Left renal cortex interstitium (tissue), 4 donors: ENCODE measurements at regions not wholly inside any gene's neighbourhood (a gene's known extent, or its start where the extent isn't known, plus 50 kb on each side); places are given as distances from the start of the nearest gene placed in this dataset.
"Not testable (repeated sequence)": the region's sequence is repeated elsewhere in the genome, so short reads cannot be mapped to it uniquely, and the experiment has no call there.

Experiments
- DNase-seq, 4 donors: peaks; one replicate each; pipeline ENCODE4 v3.0.0-alpha.2; 2013; ENCODE audit warnings: low read depth in 4 of 4, low spot score in 2 of 4, missing footprints in 1 of 4

DNA sequence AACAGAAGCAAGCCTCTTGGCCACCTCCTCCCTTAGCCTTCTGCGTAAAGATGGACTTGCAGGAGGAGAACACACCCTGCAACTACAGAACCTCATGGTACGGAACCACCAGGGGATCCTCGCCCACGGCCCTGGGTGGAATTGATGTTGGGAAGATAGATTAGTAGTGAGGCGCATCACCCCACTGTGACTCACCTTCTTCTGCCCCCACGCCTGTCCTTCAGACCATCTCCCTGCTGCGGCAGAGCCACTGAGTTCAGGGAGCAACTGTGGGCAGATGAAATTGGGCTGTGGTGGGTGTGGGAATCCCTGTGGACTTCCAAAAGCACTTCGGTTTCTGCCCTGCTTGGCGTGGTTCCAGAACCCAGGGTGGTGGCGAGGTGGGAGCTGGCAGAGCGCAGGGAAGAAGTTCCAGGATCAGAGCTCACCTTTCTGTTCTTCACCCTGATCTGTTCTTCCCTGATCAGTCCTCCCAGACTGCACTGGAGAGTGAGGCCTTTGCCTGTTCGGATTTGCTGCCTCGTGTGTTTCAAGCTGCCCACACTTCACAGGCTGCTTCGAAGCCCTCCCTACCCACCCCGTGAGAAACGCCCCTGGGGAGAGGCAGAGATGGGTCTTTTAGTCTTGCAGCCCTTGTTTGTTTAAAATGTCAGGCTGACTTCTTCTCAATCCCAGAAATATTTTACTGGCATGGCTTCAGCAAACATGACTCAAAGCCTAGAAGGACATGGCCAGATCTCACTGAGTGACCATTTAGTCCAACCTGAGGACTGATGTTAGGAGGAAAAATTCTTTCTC lies 92.8 kb upstream of the MLN start:
- DNase-seq: no peak

GRCh38 chr6:33895988-33896387 lies 92.2 kb upstream of the MLN start:
- DNase-seq: no peak

GRCh38 chr6:33895296-33895695 lies 91.5 kb upstream of the MLN start:
- no peak for DNase-seq

DNA sequence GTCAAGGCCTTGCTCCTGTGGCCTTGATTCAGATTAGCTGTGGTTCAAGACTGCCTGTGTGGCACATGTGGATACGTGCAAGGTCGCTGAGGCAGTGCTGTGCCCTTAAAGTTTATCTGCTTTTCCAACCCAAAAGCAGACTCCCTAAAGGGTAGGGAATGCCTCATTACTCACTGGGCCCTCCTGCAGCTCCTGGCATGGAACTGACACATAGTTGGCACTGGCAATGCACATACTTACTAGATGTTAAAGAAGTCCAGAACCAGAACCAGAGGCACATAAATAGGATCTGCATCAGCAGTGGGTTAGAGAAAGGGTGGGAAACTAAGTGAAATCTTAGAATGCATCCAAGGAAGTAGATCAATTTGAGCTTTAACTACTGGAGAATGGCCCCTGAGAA lies 90.6 kb upstream of the MLN start:
- DNase-seq: no peak

GRCh38 chr6:33892581-33893346 lies 89.0 kb upstream of the MLN start:
- DNase-seq: no peak

DNA sequence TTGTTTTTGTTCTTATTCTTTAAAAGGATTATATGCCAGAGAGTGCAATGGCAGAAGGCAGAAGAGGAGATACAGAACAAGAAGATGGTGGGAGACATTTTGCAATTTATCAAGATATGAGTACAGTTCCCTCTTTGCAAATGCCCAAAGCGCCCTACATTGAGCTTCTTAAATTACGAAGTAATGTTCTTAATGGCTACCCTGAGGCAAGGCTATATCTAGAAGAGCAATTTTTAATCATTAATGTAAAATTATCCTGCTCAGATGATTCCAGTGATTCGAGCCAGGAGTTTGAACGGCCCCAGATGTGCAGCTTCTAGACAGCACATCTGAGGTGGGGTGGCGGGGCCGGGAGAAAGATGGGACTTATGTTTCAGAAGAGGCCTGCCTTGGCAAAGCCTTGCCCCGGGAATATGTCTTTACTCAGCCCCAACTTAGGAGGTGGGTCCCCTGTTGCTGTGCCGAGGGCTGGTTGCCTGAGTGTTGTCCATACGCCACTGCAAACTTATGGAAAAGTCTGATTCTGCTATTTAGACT lies 84.9 kb upstream of the MLN start:
- no peak for DNase-seq

DNA sequence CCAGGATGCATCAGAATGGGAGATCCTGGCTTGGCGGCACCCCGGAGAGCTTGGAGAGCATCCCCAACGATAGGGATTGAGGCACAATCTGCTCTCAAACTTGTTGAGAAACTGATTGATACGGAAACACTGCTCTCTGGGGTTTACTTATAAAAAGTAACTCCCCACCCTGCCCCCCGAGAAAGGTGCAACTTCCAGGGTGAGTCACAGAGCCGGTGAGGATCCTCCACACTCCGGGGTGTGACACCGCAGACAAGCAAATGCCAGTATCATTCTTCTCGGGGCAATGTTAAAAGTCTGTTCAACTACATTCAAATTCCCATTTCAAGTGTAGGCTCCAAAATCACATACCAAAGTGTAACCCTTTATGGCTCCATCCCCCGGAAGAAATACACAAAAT lies 84.4 kb upstream of the MLN start:
- DNase-seq: no peak

DNA sequence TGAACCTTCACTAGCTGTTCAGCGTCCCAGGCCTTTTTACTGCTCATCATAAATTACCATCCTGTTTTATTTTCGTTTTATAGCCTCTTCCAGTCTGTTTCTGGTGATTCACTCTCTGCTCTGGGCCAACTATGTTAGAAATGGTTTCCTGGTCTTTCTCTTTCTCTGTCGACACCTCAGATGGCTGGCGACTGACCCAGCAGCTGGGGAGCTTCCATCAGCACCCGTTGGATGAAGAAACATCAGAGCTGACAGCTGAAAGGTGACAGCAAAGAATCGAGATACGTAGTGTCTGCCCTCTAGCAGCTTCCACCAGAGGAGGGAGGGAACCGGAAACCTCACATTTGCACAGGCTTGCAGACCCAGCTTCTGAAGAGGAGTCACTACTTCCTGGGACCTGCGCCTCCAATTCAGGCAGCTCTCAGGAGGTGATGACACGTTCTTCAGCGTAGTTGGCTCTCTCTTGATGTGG lies 82.9 kb upstream of the MLN start:
- DNase-seq: peak in 1 of 4 donors; percentile 43

GRCh38 chr6:33885132-33886057 lies 81.6 kb upstream of the MLN start:
- DNase-seq: no peak

DNA sequence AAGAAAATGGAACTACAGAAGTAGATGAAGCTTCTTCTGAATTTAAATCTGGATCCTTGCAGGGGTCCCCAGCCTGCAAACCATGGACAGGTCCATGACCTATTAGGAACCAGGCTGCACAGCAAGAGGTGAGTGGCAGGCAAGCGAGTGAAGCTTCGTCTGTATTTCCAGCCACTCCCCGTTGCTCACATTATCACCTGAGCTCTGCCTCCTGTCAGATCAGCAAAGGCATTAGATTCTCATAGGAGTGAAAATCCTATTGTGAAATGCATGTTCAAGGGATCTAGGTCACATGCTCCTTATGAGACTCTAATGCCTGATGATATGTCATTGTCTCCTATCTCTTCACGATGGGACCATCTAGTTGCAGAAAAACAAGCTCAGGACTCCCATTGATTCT lies 79.8 kb upstream of the MLN start:
- not testable (repeated sequence) for DNase-seq

DNA sequence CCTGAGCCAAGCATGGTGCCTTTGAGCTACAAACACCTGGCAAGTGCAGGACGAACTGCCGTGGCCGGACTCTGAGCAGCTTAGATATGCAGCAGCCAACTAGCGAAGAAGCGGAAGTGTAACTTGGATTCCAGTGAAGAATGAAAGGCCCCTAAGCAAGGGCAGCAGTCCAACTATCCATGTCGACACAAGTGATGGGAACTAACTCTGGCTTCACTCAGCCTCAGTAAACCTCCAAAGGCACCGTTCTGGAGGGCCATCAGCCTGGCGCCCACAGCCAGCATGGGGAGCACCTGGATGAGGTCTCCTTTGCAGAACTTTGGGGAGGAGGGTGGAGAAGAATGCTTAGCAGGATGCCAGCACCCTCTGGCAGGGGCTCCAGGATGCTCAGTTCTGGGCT lies 78.4 kb upstream of the MLN start:
- DNase-seq: no peak

DNA sequence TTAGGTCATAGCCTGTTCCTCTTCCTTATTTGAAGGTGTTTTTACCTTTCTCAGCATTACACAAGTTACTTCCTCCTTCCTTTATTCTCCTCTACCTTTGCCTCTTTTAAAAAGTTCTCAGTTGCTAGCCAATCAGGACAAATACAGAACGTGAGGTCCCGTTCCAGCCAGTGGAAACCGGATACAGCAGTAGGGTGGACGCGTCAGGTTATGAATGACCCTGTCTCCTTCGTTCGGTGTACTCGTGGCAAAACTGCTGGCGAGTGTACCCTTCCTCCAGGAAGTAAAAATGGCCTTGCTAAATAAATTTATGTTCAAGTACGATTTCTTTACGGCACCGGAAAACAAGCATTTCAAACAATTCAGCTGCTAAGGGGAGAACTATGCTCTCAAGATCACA lies 77.0 kb upstream of the MLN start:
- no peak for DNase-seq

DNA sequence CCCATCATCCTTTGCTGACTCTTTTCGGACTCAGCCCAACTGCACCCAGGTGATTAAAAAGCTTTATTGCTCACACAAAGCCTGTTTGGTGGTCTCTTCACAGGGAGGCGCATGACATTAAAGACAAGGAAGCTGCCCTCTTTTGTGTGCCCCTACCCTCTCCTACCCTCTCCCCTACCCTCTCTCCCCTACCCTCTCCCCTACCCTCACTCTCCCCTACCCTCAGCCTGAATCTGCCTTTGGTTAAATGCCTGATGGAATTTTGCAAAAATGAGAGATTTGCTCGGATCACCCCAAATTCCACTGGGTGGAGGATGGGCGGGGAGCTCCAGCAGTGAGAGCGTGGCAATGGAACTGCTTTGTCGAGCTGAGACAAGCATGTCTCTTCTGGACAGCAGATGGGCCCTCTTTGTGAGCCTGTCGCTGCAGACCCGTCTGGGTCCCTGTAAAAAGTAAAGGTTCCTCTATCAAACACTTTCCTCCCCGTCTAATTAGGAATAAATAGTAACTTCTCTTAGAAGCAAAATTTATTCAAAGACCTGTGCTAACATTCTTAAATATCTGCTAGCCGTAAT lies 76.4 kb upstream of the MLN start:
- DNase-seq: no peak

DNA sequence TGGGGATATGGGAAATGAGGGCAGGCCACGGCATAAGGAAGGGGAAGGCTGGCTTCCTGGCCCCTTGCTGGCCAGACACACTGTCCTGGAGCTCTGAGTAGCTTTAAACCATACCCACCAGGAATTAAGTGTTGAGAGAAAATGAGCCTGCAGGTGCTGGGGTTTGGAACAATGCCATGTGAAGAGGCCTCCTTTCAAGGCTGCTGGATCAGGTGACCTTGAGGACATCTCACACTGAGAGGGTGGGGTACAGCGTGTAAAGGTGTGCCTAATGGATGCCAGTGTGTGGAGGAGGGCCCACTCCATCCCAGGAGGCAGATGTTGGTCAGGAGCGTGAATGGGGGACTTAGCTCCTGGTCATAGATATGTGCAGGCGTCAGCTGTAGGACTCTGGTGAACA lies 74.8 kb upstream of the MLN start:
- DNase-seq: no peak

GRCh38 chr6:33877982-33878535 lies 74.3 kb upstream of the MLN start:
- DNase-seq: no peak

- no peak for DNase-seq
These were observed 71.9 kb upstream of the MLN start for GRCh38 chr6:33875696-33876095.

GRCh38 chr6:33875141-33875581 lies 71.4 kb upstream of the MLN start:
- no peak for DNase-seq

DNA sequence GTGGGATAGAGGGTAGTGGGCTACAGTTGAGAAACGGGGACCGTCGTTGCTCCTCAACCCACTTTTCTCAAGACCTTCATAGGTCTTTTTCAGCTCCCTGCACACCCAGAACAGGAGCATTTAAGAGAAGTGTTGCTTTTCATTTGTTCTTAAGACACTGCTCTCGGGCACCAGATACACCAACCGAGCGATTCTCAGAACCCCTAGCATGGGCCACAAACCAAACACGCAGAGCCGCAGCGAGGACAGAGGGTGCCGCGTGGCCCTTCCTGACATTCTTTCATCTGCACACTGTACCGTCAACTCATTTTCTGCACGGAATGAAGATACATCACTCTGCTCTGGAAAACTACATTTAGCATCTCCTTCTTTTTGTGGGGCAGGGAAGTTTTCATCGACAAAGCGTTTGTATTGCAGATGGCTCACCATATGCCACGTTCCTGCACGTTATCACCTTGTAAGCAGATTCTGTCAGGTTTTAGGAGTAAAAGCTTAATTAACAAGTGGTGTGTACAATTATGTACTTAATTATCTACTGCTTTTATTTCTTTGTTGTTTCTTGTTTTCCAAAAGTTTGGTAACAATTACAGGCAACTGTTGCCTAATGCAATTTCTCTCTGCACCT lies 70.4 kb upstream of the MLN start:
- DNase-seq: no peak

DNA sequence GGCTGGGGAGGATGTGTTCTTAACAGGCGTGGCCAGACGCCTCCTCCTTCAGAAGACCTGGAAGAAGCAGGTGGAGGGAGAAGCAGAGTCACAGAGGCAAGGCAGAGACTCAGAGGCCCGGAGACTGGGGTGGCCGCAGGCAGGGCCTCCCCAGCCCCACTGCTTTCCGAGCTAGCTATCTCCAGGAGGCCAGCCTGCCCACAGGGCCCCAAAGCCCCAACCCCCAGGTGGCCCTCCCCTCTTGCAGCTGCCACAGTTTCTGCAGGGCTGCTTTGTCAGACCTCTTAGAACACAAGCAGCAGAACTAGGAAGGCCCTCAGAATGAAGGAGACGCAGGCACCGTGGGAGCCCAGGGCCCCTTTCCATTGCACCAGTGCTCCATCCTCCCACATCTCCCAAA lies 69.0 kb upstream of the MLN start:
- no peak for DNase-seq
